CD4-positive, alpha-beta T cell (primary cell): ENCODE measurements at regions not wholly inside any gene's neighbourhood (a gene's known extent, or its start where the extent isn't known, plus 50 kb on each side); places are given as distances from the start of the nearest gene placed in this dataset.

Experiments used
- ATAC-seq: fragments of 200-7000 bp; cut with Tn5 transposase; one replicate; pipeline ENCODE4 v1.10.0; 2022; ENCODE audit warnings: mild to moderate bottlenecking; ENCODE audit not compliant: poor library complexity
- CTCF ChIA-PET: fragments of 350-600 bp; sonication (Branson Sonifier 250); formaldehyde crosslinking; loops from one replicate; lab custom pipeline; 2021; ENCODE audit warnings: antibody characterized with exemption, inconsistent platforms; lab: Charles Lee
- POLR2A ChIA-PET: fragments of 350-600 bp; sonication (Branson Sonifier 250); formaldehyde crosslinking; loops from one replicate; lab custom pipeline; 2021; ENCODE audit warnings: antibody characterized with exemption, inconsistent platforms; lab: Charles Lee
- DNase-seq, 14 experiments: peaks; one replicate each; pipeline ENCODE4 v3.0.0-alpha.2; 2013 to 2020; ENCODE audit warnings: mixed read lengths in 2 of 14
- H3K27ac ChIP-seq, 2 donors: one replicate each; pipeline versions ENCODE4 v1.5.1 to v1.7.0; 2013; ENCODE audit warnings: low read length in 2 of 2, low read depth in 1 of 2, mild to moderate bottlenecking in 1 of 2
- H3K27me3 ChIP-seq, 2 experiments: 1 replicate in 1 of 2; 2 replicates in 1 of 2; pipeline versions ENCODE4 v1.6.1 to v1.7.0; 2013; ENCODE audit warnings: low read length in 2 of 2, control low read depth in 1 of 2, mild to moderate bottlenecking in 1 of 2, moderate library complexity in 1 of 2; ENCODE audit not compliant: insufficient read depth in 2 of 2, control insufficient read depth in 1 of 2
- H3K36me3 ChIP-seq: one replicate; pipeline ENCODE4 v1.6.1; 2013; ENCODE audit warnings: low read length, control low read depth; ENCODE audit not compliant: insufficient read depth
- H3K4me1 ChIP-seq: one replicate; pipeline ENCODE4 v1.6.1; 2013; ENCODE audit warnings: low read length, control low read depth; ENCODE audit not compliant: insufficient read depth
- H3K4me3 ChIP-seq: one replicate; pipeline ENCODE4 v1.5.1; 2013; ENCODE audit warnings: mild to moderate bottlenecking, low read length, moderate library complexity
- H3K9me3 ChIP-seq, 2 experiments: 1 replicate in 1 of 2; 2 replicates in 1 of 2; pipeline versions ENCODE4 v1.6.1 to v1.7.0; 2013; ENCODE audit warnings: low read length in 2 of 2, mild to moderate bottlenecking in 2 of 2, control low read depth in 1 of 2, moderate library complexity in 1 of 2; ENCODE audit not compliant: control insufficient read depth in 1 of 2, insufficient read depth in 1 of 2
- H3K27ac Mint-ChIP-seq: one replicate; pipeline ENCODE4 v1.8.0; 2020; ENCODE audit warnings: mixed read lengths
- H3K27me3 Mint-ChIP-seq: one replicate; pipeline ENCODE4 v1.8.0; 2021; ENCODE audit warnings: mixed read lengths
- H3K36me3 Mint-ChIP-seq: one replicate; pipeline ENCODE4 v1.8.0; 2021; ENCODE audit warnings: low read depth, mixed read lengths
- H3K4me1 Mint-ChIP-seq: one replicate; pipeline ENCODE4 v1.8.0; 2021; ENCODE audit warnings: low read depth, mixed read lengths
- H3K4me3 Mint-ChIP-seq: one replicate; pipeline ENCODE4 v1.8.0; 2020; ENCODE audit warnings: mild to moderate bottlenecking, mixed read lengths
- H3K9me3 Mint-ChIP-seq: one replicate; pipeline ENCODE4 v1.8.0; 2020; ENCODE audit warnings: mixed read lengths
- intact Hi-C, 2 experiments: fragments of 100-400 bp; cut with DNase I in 1 of 2; cut with micrococcal nuclease in 1 of 2; formaldehyde crosslinking; loops; one replicate each; pipeline versions ENCODE4 v1.15.1 to v1.9.0; 2023 to 2025; cut with DNase I, micrococcal nuclease
- TF ChIP-seq, protein P1 (sequence below): fragments of 200-600 bp; IDR thresholded peaks from one replicate; pipeline ENCODE4 v1.8.0; 2022; ENCODE audit warnings: antibody characterized with exemption, mild to moderate bottlenecking

DNA sequence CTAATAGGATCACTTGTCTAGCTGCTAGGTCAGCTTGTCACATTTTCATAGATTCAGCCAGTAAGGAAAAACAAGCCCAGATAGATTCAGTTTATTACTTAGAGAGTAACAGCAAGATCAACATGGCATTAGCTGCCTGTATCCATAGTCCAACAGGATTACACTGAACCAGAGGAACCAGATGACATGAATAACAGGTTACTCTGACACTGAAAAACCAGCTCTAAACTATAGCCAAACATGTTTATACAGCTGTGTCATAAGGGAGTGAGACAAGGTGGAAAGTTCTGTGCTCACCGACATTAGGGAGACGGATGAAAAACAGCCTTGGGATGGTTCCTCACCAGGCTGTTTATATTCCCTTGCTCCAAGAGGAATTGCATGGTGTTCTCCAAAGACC, 102.9 kb upstream of the EOLA2 start:
- H3K9me3 Mint-ChIP-seq, result no peaks in the 10 kb centered on the region
- intact Hi-C loops, result no loop called here
- ATAC-seq (no peak), DNase-seq (no peak)
- TF ChIP-seq, protein P1, sequence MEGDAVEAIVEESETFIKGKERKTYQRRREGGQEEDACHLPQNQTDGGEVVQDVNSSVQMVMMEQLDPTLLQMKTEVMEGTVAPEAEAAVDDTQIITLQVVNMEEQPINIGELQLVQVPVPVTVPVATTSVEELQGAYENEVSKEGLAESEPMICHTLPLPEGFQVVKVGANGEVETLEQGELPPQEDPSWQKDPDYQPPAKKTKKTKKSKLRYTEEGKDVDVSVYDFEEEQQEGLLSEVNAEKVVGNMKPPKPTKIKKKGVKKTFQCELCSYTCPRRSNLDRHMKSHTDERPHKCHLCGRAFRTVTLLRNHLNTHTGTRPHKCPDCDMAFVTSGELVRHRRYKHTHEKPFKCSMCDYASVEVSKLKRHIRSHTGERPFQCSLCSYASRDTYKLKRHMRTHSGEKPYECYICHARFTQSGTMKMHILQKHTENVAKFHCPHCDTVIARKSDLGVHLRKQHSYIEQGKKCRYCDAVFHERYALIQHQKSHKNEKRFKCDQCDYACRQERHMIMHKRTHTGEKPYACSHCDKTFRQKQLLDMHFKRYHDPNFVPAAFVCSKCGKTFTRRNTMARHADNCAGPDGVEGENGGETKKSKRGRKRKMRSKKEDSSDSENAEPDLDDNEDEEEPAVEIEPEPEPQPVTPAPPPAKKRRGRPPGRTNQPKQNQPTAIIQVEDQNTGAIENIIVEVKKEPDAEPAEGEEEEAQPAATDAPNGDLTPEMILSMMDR, result no peak
- no peak overlapping the region for H3K27ac Mint-ChIP-seq
- no peak overlapping the region for H3K4me3 Mint-ChIP-seq
- H3K9me3 ChIP-seq, result no peaks in the 10 kb centered on the region
- H3K27ac ChIP-seq, result no peak overlapping the region
- H3K36me3 ChIP-seq, result no peaks in the 10 kb centered on the region
- ChIA-PET POLR2A (no interaction called here), CTCF (no interaction called here)
- H3K4me3 ChIP-seq, result no peak overlapping the region
- H3K36me3 Mint-ChIP-seq, result no peaks in the 10 kb centered on the region
- H3K27me3 ChIP-seq, result peaks cover 2 to 3% of the 10 kb centered on the region in 2 experiments
- no peaks in the 10 kb centered on the region for H3K4me1 Mint-ChIP-seq
- H3K4me1 ChIP-seq, result no peaks in the 10 kb centered on the region
- H3K27me3 Mint-ChIP-seq, result peaks cover 22% of the 10 kb centered on the region

DNA sequence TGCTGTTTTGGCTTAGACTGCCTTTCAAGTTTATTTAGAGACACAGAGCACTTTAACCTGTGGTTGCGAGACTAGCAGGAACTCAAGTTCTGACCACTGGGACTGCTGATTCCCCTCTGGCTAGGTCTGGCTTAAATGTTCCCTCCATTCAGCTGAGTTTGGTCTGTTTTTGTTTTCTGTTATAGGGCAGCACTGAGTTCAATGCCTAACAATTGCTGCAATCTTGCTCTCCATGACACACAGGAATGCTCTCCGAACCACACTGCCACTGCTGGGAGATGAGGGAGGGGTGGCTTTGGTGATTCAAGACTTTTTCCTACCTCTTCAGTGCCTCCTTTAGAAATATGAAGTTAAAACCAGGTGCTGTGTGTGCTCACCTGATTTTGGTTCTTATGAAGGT, 106.3 kb upstream of the EOLA2 start:
- Histone ChIP-seq H3K4me3 (no peak overlapping the region), H3K27me3 (peaks cover 2 to 3% of the 10 kb centered on the region in 2 experiments), H3K36me3 (no peaks in the 10 kb centered on the region), H3K9me3 (no peaks in the 10 kb centered on the region), H3K4me1 (no peaks in the 10 kb centered on the region), H3K27ac (no peak overlapping the region)
- H3K9me3 Mint-ChIP-seq, result no peaks in the 10 kb centered on the region
- ChIA-PET POLR2A (no interaction called here), CTCF (no interaction called here)
- H3K4me3 Mint-ChIP-seq, result no peak overlapping the region
- peaks cover 24% of the 10 kb centered on the region for H3K27me3 Mint-ChIP-seq
- H3K4me1 Mint-ChIP-seq, result no peaks in the 10 kb centered on the region
- TF ChIP-seq, protein P1, result no peak
- no peak overlapping the region for H3K27ac Mint-ChIP-seq
- no peaks in the 10 kb centered on the region for H3K36me3 Mint-ChIP-seq
- DNase-seq, result no peak
- intact Hi-C loops, result no loop called here
- no peak for ATAC-seq

DNA sequence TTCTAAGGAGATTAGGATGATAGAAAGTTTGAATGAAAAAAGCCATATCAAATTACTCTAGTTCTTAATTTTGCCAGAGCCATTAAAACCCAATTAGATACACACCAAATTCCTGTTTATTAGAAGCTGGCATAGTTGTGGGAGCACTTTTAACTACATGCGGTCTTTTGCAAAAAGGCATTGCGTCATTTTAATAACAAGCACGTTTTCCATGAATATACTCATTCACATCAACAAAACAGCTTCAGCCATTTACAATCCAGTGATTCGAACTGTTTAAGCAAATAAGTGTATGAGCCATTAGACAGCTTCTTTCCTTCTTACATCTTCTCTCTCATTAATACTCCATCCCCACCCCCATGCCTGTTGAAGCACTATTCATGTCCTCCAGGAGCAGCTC, 109.5 kb upstream of the EOLA2 start:
- POLR2A ChIA-PET, result no interaction called here
- no peak overlapping the region for H3K27ac ChIP-seq
- Mint-ChIP-seq H3K9me3 (no peaks in the 10 kb centered on the region), H3K27me3 (peaks cover 19% of the 10 kb centered on the region), H3K4me3 (no peak overlapping the region), H3K4me1 (no peaks in the 10 kb centered on the region), H3K27ac (no peak overlapping the region), H3K36me3 (no peaks in the 10 kb centered on the region)
- no peaks in the 10 kb centered on the region for H3K36me3 ChIP-seq
- peaks cover 0 to 2% of the 10 kb centered on the region in 2 experiments for H3K27me3 ChIP-seq
- DNase-seq (no peak), ATAC-seq (no peak)
- CTCF ChIA-PET, result no interaction called here
- intact Hi-C loops, result no loop called here
- H3K4me3 ChIP-seq, result no peak overlapping the region
- TF ChIP-seq, protein P1, result no peak
- H3K9me3 ChIP-seq, result no peaks in the 10 kb centered on the region
- no peaks in the 10 kb centered on the region for H3K4me1 ChIP-seq
